OCI-LY3 (cell line): ENCODE measurements at regions not wholly inside any gene's neighbourhood (a gene's known extent, or its start where the extent isn't known, plus 50 kb on each side); places are given as distances from the start of the nearest gene placed in this dataset.

Source experiments
- EZH2phosphoT487 ChIP-seq: fragments of 200-600 bp; shearing (Covaris generic); IDR thresholded peaks from 2 replicates; pipeline ENCODE4 v1.6.1; 2018; ENCODE audit warnings: antibody characterized with exemption, mixed run types, low read depth
- TF ChIP-seq, protein P1 (sequence below): fragments of 200-600, 300-600 bp; sonication (generic); IDR thresholded peaks from 2 replicates; pipeline ENCODE4 v1.5.1; 2014; ENCODE audit warnings: antibody characterized with exemption, low read length, low read depth

- TF ChIP-seq, protein P1, sequence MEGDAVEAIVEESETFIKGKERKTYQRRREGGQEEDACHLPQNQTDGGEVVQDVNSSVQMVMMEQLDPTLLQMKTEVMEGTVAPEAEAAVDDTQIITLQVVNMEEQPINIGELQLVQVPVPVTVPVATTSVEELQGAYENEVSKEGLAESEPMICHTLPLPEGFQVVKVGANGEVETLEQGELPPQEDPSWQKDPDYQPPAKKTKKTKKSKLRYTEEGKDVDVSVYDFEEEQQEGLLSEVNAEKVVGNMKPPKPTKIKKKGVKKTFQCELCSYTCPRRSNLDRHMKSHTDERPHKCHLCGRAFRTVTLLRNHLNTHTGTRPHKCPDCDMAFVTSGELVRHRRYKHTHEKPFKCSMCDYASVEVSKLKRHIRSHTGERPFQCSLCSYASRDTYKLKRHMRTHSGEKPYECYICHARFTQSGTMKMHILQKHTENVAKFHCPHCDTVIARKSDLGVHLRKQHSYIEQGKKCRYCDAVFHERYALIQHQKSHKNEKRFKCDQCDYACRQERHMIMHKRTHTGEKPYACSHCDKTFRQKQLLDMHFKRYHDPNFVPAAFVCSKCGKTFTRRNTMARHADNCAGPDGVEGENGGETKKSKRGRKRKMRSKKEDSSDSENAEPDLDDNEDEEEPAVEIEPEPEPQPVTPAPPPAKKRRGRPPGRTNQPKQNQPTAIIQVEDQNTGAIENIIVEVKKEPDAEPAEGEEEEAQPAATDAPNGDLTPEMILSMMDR: no peak
- TF ChIP-seq EZH2phosphoT487: no peak
Measured at GRCh38 chr5:12246036-12246435, 341.8 kb upstream of the CTNND2 start.
